Renal cortex interstitium (tissue), 11 donors: ENCODE measurements at regions not wholly inside any gene's neighbourhood (a gene's known extent, or its start where the extent isn't known, plus 50 kb on each side); places are given as distances from the start of the nearest gene placed in this dataset.
A peak's percentile ranks its signal among the peaks of the same experiment; 100 is the strongest.

Source experiments
- DNase-seq, 11 donors: peaks; one replicate each; pipeline ENCODE4 v3.0.0-alpha.2; 2013; ENCODE audit warnings: low read depth in 9 of 11, low spot score in 4 of 11; ENCODE audit errors: extremely low read depth in 1 of 11

DNA sequence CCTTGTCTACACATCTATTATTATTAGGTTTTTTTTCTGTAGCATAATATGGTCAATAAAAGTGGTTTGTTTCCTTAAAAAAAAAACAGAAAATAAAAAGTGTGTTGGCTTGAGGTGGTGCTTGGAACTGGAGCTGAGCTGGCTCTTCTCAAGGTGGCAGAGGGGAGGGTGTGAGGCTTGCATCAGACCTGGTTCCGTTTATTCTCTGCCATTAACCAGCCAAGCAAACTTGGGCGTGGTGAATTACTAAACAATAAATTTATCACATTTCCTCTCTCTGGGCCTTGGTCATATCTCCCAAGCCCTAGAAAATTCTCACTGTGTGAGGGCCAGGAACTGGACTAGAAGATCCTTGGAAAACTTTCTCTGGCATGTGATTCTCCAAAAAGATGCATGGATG is 427.5 kb upstream of the MKI67 start:
- no peak for DNase-seq

DNA sequence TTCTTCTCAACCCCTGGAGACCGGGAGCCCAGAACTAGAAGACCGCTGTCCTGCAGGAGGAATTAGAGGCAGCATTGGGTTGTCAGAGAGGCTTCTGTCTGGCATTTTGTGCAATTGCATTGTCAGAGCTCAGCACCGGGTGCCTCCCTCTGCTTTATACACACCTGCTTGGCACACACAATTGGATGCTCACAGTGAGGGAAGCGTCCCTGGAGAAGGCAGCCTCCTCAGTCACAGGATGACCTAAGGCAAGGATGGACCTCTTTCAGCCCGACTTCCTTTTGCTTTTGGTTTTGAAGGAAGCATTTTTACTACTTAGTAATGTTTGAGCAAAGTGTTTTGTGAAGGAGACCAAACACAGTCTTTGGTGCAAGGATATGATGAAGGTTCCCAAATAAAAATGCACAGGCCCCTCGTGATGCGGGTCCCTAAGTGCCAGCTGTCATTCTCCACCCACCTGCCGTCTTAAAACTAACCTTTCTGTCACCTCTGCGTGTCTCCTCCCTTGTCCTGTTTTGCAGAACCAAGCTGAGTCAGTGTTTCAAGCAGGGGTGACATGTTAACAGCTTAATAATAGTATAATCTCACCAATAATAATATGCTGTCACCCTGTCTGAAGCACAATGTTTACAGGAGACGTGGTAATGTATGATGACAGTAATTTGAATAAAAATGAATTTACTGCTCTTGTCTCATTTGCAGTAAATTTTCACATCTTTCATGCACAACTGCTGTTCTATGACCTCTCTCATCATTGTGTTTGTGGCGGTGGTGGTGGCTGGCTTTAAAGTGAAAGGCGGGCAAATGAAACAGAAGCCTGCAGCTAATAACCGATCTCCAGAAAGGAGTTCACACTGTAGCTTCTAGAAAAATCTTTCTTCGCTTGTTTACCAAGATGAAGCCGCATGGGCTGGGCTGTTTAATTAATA is 430.2 kb upstream of the MKI67 start:
- DNase-seq: no peak

DNA sequence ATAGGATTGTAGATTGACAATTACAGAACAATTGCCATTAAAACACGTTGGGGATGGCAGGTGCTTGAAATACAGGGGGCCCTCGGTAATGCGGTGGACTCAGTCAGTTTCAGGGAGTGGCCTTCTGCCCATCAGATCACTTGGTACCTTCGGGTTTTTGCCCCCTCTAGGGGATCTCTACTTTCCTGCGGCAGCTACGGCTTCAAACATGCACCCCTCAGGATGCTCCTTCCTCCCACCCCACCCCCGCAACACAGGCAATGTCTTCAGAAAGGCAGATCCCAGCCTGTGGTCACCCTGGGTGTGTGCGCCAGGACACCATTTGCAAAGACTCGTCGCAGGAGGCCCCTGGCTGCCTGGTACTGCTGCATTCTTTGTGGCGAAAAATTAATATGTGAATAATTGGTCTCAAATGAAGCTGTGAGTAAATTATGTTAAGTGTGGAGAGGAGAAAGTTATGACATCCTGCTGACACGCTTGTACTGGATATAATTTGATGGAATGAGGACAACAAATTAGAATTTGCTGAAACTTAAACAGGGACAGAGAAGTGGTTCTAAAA is 431.0 kb upstream of the MKI67 start:
- no peak for DNase-seq

DNA sequence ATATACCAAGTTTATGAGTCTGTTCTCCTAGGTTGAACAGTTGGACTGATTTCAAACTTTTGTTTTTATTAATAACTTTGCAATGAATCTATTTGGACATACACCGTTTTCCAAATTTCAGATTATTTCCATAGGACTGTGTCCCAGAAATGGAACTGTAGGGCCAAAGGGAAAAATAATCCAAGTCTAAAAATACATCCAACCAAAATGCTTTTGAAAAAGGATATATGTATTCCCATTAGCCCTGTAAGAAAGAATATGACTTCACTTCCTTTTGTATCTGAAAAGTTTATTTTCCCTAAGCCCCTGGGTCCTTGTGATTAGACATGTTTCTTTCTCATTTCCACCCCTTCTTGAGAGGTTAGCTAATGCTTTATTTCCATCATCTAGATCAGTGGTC is 434.2 kb upstream of the MKI67 start:
- no peak for DNase-seq

DNA sequence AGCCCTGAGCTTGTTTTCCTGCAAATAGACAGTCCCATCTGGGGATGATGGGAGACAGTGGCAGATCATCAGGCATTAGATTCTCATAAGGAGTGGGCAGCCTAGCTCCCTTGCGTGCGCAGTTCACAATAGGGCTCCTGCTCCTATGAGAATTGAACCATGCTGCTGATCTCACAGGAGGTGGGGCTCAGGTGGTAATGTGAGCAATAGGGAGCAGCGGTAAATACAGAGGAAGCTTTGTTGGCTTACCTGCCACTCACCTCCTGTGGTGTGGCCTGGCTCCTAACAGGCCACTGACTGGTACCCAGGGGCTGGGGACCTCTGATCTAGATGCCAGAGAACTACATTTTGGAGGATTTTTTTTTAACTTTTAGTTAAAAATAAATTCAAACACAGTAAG is 434.8 kb upstream of the MKI67 start:
- DNase-seq: no peak

DNA sequence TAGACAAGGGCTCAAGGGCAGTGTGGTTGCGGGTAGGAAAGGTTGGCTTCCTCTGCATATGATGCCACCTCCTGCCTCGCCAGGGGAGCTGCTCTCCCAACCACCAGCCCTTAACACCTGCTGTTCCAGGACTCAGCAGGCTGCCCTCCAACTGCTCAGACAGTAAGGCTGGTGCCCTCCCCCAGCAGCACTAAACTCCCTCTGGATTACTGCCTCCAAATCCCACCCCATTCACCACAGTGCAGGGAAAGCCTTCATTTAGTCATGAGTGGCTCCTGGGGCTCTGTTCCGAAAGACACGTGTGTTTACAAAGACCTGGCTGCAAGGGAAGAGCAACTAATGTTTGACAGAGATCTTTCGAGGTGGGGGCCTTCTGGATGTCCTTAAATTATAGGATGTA is 437.2 kb upstream of the MKI67 start:
- DNase-seq: no peak

DNA sequence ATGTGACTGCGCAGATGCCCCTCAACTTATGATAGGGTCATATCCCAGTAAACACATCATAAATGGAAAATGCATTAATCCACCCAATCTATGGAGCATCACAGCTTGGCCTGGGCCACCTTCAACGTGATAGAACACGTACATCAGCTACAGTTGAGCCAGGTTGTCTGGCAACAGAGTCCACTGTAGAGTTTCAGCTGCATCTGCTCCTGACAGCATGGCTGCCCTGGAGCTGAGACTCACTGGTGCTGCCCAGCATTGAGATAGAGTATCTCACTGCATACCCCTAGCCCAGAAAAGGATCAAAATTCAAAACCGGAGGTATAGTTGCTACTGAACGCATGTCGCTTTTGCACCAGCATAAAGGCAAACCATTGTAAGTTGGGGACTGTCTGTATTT is 437.7 kb upstream of the MKI67 start:
- DNase-seq: no peak

DNA sequence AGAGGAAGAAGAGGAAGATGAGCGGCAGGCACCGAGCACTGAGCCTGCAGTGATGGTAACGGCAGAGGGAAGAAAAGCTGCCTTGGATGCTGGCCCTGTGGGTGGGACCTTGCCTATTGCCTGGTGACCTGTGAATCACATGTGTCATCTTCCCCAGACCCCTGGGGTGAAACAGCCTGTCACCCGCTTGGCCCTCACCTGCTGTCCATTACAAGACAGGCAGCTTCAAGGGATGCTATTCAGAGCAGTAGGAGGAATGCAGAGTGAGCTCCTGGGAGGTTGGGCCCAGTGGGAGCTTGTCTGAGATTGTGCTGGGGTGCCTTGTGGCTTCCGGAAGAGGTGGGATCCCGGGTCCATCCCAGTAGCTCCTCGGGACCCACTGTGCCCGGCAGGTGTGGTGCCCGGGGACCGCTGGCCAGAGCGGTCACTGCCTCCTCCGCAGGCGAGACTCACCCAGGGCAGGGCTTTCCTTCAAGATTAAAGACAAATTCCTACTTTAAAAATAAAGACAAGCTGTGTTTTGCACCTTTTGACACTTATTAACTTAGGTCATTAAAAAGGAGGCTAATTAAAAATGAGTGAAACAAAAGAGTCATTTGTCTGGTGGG is 440.2 kb upstream of the MKI67 start:
- DNase-seq: no peak

DNA sequence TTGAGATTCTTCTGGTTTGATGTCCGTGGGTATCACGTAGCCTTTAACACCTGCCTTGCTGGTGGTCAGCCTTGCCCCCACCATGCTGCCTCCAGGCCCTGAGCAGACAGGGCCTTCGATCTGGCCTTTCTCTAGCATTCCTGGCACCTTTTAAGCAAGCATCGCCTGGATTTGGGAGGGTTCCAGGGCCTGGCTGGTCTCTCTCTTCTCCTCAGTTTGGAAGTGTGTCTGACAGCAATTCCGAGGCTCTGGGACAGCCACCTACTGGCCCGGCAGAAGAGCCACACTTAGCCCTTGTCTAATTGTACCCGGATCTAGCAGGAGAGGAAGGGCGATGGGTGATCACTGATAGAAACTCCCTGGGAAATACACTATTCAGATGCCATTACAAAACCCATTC is 441.3 kb upstream of the MKI67 start:
- DNase-seq: no peak

DNA sequence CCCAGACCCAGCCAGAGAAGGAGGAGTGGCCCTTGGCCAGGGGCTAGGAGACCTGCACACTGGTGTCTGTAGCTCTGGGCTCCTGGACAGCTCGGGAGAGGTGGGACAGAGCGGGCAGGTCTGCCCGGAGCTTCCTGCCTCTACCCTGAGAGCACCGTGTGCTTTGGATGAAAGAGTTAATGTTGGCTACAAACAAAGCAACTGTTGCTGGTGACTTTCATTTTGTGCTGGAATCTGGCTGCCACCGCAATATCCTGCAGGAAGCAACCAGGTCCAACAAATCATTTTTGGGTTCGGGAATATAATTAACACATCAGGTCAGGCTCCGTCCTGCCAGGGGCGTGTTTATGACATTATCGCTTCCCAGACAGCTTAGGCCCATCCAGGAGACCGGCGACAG is 441.8 kb upstream of the MKI67 start:
- DNase-seq: no peak

DNA sequence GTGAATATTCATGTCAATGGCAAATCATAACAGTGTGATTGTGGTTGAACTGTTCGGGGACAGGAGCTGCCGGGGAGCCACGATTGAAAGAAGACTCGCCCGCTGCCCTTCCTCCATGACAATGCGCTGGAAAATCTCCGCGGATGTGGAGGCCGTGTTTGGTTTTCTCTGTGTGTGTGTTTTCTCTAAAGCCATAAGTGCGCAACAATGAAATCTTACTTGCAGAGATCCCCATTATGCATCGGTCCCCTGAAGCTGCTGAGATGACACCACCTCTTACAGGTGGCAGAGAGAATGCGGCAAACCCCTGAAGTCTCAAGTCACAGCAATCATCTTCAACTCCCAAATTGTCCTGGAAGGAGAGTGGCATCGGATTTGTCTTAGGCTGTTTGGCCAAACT is 442.3 kb upstream of the MKI67 start:
- no peak for DNase-seq

DNA sequence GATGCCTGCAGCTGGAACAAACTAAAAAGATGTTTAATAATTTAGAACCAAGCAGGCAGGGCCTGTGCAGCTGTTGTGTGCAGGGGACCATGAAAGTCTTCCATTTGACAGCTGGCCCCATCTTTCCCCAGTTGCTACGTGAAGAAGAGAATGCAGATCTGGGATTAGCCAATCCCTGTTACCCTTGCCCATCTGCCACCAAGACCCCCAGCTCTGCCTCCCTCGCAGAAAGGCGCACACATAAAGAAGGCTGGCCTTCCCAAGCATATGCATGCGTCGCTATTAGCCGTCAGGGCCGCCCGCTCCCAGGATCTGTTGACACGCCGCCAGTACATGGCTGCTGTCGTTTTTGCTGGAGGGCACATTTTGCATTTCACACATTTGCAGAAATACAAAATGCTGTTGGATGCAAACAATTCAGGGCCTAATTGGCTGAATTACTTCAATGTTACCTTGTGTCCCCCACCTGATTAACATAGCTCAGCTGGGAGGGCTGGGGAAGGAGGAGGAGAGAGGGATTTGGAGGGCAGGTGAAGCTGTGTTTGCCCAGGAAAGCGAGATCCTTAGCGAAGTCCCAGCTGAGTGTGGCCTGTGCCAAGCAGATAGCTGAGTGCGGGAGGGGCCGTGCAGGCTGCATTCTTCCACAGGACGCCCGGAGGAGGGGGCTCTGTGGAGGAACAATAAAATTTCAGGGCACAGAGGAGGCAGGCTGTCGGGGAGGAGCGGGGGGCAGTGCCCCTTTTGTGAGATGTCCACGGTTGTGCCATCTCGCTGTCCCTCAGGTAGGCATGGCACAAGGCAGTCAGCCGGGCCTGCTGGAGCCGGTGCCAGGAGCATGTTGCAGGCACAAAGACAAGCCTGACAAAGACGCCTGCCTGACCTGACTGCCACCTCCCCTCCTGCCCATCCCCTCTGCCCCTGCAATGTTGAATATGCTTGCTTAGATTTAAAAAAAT is 443.0 kb upstream of the MKI67 start:
- DNase-seq: no peak

DNA sequence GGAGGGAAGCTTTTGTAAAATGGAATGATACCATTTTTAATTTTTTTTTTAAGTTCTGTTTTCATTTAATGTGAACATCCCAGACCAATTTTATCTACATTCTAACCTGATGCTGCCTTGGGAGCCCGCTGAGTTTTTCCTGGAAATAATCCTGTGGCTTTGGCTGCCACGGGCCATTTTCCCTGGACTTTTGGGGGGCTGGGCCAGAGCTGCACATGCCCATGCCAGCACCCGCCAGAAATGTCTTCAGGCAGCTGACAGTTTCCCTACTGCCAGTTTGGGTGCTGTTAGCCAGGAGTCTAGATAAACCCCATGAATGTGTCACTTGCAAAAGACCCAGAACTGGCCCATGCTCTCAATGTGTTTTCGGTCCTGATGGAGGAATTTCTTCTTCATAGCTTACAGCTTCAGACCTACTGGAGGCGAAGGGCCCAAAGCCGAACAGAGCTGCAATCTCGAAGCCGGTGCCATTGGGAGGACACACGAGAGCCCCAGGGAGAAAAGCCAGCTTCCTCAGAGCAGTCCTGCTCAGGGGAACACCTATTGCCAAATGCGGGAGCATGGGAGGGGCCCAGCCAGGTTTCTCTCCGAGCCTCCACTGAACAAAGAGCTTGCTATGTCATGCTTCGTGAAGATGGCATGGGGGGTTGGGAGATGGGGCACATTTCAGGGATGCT is 444.2 kb upstream of the MKI67 start:
- no peak for DNase-seq

DNA sequence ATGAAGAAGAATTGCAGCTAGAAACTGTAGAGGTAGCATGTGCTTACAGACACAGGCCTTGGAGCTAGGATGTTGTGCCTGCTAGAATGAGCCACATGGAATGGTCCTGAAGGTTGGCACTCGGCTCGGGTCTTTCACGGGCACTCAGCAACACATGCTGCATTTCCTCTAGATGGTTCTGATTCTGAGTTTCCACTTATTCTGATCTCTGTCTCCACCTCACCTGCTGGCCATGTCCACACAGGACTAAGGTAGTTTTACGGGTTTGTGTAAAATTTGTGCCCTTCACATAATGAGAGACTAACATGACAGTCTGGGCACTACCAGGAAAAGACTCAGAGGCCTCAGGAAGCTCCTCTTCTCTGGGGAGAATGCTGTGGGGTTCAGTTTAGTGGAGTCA is 444.8 kb upstream of the MKI67 start:
- DNase-seq: no peak

DNA sequence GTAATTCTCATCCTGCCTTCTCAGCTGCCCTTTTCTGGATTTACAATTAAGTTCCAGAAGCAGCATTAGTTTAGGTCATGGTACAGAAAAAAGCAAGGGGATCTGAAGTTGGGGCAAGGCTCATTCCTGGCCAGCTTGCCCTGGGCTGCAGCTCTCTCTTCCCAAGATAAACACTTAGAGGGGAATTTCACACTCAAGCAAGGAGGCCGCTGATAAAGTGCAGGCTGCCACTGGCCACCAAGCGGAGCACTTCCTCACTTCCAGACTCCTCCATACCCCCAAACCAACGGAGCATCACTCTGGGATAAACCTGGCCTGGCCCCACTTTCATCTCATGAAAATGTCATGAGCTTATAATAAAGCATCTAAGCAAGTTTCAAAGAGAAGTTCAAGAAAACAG is 445.5 kb upstream of the MKI67 start:
- no peak for DNase-seq

DNA sequence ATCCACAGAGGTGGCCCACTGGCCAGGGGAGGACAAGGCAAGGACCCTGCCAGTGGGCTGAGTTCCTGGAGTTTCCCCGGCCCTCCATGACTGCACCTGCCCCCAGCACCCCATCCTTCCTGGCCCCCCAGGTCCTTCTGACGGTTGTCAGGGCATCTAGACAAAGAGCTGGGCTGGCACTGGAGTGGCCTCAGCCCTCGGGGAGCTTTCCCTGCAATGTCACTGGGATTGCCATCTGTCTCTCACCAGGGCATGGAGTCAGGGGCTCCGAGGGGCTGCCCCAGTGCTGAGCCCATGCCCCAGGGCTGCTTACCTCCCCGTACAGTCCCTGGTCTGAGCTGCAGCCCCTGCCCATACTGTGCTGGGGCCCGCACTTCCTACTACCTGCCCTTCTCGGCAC is 446.5 kb upstream of the MKI67 start:
- no peak for DNase-seq

DNA sequence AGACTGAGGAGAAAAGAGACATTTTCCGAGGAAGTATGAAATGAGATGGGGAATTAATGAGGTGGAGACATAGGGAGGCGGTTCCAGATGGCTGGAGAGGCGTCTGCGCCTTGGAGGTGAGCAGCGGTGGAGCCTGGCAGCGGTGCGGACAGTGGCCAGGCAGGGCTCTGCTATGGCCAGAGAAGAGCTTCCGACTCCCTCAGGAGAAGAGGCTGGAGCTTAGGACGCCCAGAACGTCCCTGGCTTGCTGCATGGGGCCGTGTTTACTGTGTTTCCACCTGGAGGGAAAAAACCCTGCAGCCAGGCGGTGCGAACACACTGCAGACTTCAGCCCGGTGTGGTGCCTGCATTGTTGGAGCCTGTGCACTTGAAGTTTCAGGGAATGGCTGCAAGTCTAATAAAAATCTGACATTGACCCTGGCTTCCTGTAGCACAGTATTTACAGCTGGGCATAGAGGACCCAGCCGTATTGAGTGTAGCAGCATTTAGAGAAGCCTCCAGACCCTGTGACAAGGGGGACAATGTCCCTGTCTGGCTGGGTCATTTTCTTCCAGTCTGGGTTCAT is 447.1 kb upstream of the MKI67 start:
- DNase-seq: peak in 3 of 11 donors; percentile 8 to 13 (median 12)

DNA sequence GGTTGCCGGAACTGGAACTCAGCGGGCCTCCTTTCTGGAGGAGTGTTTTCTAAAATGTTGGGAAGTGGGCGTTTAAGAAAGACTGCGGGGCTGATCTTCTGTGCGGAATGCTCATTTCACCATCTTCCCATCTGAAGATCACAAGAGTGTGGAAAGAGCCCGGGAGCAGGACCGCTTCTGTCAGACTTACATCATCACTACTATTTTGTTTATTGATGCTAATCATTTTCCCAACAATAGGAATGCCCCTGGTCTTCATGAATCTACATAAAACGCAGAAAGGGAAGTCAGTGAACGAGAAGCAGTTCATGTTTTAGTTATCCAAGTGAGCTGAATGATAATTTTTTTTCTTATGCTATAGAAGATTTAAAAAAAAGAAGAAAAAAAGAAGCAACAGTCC is 447.8 kb upstream of the MKI67 start:
- DNase-seq: no peak
